ENCODE measurements at regions not wholly inside any gene's neighbourhood (a gene's known extent, or its start where the extent isn't known, plus 50 kb on each side); places are given as distances from the start of the nearest gene placed in this dataset.

DNA sequence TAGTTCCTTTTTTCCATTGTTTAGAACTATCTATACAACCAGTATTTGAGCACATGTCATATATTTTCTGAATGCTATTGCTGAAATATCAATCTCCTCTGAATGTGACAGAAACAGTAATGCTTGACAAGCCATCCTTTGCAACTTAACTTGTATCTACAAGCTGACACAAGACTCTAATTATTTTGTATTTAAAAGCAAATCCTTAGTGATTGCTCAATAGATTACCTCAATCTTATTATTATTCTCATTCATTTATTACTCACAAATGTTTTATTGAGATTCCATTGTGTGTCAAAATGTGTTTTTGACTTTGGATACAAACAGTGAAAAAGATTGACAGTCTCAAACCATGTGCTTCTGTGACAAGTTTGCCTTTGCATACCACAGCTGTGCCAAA is 787.8 kb upstream of the PRR20A start:
- Histone ChIP-seq H3K36me3 (ENCODE audit: control insufficient read depth in 2 of 3, insufficient read depth in 3 of 3, low read length in 3 of 3) (no peaks in the 10 kb centered on the region), H3K9ac (ENCODE audit: low read length in 3 of 3) (no peak overlapping the region), H3K9me3 (ENCODE audit: control insufficient read depth in 2 of 3, insufficient read depth in 1 of 3, low read length in 3 of 3) (no peaks in the 10 kb centered on the region), H3K27ac (ENCODE audit: low read depth in 2 of 2, low read length in 2 of 2) (no peak overlapping the region), H3K4me3 (ENCODE audit: low read length in 3 of 3) (no peak overlapping the region), H3K27me3 (ENCODE audit: control insufficient read depth, insufficient read depth, low read length) (no peaks in the 10 kb centered on the region), H3K4me1 (ENCODE audit: control insufficient read depth in 2 of 3, insufficient read depth in 2 of 3, low read depth in 1 of 3, low read length in 3 of 3) (no peaks in the 10 kb centered on the region)
- intact Hi-C loops (cut with DNase I) = no loop called here
- TF ChIP-seq, protein P1, sequence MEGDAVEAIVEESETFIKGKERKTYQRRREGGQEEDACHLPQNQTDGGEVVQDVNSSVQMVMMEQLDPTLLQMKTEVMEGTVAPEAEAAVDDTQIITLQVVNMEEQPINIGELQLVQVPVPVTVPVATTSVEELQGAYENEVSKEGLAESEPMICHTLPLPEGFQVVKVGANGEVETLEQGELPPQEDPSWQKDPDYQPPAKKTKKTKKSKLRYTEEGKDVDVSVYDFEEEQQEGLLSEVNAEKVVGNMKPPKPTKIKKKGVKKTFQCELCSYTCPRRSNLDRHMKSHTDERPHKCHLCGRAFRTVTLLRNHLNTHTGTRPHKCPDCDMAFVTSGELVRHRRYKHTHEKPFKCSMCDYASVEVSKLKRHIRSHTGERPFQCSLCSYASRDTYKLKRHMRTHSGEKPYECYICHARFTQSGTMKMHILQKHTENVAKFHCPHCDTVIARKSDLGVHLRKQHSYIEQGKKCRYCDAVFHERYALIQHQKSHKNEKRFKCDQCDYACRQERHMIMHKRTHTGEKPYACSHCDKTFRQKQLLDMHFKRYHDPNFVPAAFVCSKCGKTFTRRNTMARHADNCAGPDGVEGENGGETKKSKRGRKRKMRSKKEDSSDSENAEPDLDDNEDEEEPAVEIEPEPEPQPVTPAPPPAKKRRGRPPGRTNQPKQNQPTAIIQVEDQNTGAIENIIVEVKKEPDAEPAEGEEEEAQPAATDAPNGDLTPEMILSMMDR (IDR thresholded peaks at IDR 0.05; ENCODE audit: borderline replicate concordance, extremely low read depth, insufficient read depth) = no peak
- DNase-seq (no peak), FAIRE-seq (no peak)

DNA sequence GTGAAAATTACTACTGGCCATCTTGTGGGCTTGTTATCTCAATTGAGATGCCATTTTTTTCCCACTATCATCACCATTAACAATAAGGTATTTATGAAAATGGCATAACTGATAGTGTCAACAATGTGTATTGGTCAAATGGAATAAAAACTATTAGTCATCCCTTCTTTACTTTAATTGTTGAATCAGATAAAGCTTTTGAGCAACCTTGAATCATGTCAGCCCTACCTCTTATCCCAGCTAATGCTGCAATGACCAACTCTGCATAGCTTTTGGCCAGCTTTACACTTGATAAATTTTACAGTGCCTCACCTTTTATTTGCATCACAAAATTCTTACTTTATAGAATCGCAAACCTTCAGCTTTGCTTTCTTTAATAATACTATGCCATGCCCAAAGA is 784.0 kb upstream of the PRR20A start:
- FAIRE-seq = no peak
- Histone ChIP-seq H3K4me3 (ENCODE audit: low read length in 3 of 3) (no peak overlapping the region), H3K27ac (ENCODE audit: low read depth in 2 of 2, low read length in 2 of 2) (no peak overlapping the region), H3K4me1 (ENCODE audit: control insufficient read depth in 2 of 3, insufficient read depth in 2 of 3, low read depth in 1 of 3, low read length in 3 of 3) (no peaks in the 10 kb centered on the region), H3K27me3 (ENCODE audit: control insufficient read depth, insufficient read depth, low read length) (no peaks in the 10 kb centered on the region), H3K9ac (ENCODE audit: low read length in 3 of 3) (no peak overlapping the region), H3K9me3 (ENCODE audit: control insufficient read depth in 2 of 3, insufficient read depth in 1 of 3, low read length in 3 of 3) (no peaks in the 10 kb centered on the region), H3K36me3 (ENCODE audit: control insufficient read depth in 2 of 3, insufficient read depth in 3 of 3, low read length in 3 of 3) (no peaks in the 10 kb centered on the region)
- TF ChIP-seq, protein P1 (IDR thresholded peaks at IDR 0.05; ENCODE audit: borderline replicate concordance, extremely low read depth, insufficient read depth) = no peak
- intact Hi-C loops (cut with DNase I) = no loop called here
- no peak for DNase-seq

DNA sequence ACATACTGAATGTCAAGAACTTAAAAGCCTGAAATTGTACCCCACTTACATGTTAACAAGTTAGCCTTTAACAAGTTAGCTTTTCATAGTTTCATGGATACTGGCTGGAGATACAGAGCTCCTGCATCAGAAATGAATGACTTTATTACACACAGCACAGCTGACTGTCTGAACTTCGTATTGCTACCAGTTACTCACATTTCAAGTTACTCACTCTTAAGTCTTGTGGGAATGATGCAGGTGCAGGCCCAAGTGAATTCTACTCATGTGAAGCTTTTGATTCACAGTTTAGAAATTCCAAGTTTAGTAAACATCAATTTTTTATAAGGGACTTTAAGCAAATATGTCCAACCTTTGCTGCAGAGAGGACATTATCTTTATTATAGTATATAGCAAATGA is 762.2 kb upstream of the PRR20A start:
- DNase-seq (no peak), FAIRE-seq (no peak)
- Histone ChIP-seq H3K36me3 (ENCODE audit: control insufficient read depth in 2 of 3, insufficient read depth in 3 of 3, low read length in 3 of 3) (no peaks in the 10 kb centered on the region), H3K27ac (ENCODE audit: low read depth in 2 of 2, low read length in 2 of 2) (no peak overlapping the region), H3K4me1 (ENCODE audit: control insufficient read depth in 2 of 3, insufficient read depth in 2 of 3, low read depth in 1 of 3, low read length in 3 of 3) (no peaks in the 10 kb centered on the region), H3K4me3 (ENCODE audit: low read length in 3 of 3) (no peak overlapping the region), H3K27me3 (ENCODE audit: control insufficient read depth, insufficient read depth, low read length) (no peaks in the 10 kb centered on the region), H3K9me3 (ENCODE audit: control insufficient read depth in 2 of 3, insufficient read depth in 1 of 3, low read length in 3 of 3) (no peaks in the 10 kb centered on the region), H3K9ac (ENCODE audit: low read length in 3 of 3) (no peak overlapping the region)
- TF ChIP-seq, protein P1 (IDR thresholded peaks at IDR 0.05; ENCODE audit: borderline replicate concordance, extremely low read depth, insufficient read depth) = no peak
- intact Hi-C loops (cut with DNase I) = no loop called here

DNA sequence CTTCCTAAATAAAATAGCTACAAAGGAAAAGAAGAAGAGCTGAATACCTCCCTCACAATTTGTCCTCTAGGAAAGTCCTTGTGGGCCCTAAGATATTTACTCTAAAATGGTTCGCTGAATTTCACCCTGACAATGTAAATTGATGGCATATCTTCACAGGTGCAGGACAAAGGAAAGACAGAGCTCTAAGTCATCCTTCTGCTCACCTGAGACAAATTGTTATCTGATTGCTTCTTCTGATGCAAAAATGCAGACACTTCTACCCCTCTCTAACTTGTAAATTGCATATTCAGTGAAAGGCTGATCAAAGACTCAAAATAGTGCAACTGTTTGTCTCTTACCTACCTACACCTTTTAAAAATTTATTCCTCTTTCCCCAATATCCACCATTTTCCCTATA is 747.2 kb upstream of the PRR20A start:
- Histone ChIP-seq H3K27me3 (ENCODE audit: control insufficient read depth, insufficient read depth, low read length) (no peaks in the 10 kb centered on the region), H3K9me3 (ENCODE audit: control insufficient read depth in 2 of 3, insufficient read depth in 1 of 3, low read length in 3 of 3) (no peaks in the 10 kb centered on the region), H3K27ac (ENCODE audit: low read depth in 2 of 2, low read length in 2 of 2) (no peak overlapping the region), H3K4me1 (ENCODE audit: control insufficient read depth in 2 of 3, insufficient read depth in 2 of 3, low read depth in 1 of 3, low read length in 3 of 3) (no peaks in the 10 kb centered on the region), H3K36me3 (ENCODE audit: control insufficient read depth in 2 of 3, insufficient read depth in 3 of 3, low read length in 3 of 3) (no peaks in the 10 kb centered on the region), H3K4me3 (ENCODE audit: low read length in 3 of 3) (no peak overlapping the region), H3K9ac (ENCODE audit: low read length in 3 of 3) (no peak overlapping the region)
- TF ChIP-seq, protein P1 (IDR thresholded peaks at IDR 0.05; ENCODE audit: borderline replicate concordance, extremely low read depth, insufficient read depth) = no peak
- DNase-seq (no peak), FAIRE-seq (no peak)
- intact Hi-C loops (cut with DNase I) = no loop called here

Data from kidney (tissue), 13 donors.